Fibroblast of upper back skin (primary cell): ENCODE measurements at regions not wholly inside any gene's neighbourhood (a gene's known extent, or its start where the extent isn't known, plus 50 kb on each side); places are given as distances from the start of the nearest gene placed in this dataset.
A peak's percentile ranks its signal among the peaks of the same experiment; 100 is the strongest.

Experiments
- DNase-seq: peaks from one replicate; pipeline ENCODE4 v3.0.0-alpha.2; 2013

DNA sequence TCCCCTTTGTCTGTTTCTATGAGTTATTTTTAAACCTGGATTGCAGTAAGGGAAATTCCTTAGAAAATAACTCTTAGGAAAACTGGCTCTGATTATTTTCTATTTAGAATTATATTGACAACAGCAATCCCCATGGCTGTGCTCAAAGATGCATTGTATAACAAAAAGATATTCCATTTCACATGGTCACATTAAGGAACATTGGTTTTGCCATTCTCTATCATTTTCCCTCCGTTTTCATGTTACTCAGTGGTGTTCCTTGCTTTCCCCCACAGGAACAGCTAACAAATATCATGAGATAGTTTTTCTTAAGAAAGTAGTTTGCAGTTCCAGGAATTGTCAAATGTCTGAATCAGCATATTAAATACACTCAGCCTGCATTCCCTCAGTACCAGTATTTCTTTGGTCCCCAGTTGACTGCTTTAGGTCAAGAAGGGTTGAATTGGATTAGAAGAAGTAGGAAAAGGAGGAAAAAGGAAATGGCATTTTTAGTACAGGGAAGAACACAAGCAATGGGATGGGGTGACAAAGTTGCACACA is 436.7 kb downstream of the TNS3 start:
- no peak for DNase-seq

DNA sequence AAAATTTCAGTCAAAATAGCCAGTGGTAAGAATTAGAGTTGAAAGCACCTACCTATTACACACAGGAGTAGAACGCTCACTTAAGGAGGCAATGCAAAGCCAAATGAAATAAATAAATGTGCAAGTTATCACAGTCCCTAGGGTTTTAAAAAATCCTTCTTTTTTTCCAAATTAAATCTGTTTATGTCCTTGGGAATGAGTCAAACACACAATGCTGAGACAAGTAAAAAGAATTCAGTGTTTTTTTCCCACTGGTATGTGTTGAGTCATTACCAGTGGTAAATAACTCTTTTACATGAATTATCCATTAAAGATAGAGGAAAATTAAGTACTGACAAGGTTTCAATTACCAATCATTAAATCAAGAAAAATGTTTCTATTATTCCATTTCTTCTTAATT is 438.6 kb downstream of the TNS3 start:
- DNase-seq: peak; percentile 80

DNA sequence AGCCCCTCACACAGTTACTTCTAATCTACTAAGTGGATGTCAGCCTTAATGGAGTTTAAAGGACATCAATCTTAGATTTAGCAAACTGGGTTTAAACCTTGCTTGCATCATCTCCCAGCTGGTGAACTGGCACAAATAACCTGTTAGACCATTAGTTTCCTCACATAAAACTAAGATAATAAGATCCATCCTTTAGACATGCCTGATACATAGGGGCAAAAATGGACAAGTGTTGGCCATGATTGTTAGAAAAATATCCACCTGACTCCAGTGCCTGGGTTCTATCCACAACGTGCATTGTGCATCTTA is 439.1 kb downstream of the TNS3 start:
- no peak for DNase-seq

DNA sequence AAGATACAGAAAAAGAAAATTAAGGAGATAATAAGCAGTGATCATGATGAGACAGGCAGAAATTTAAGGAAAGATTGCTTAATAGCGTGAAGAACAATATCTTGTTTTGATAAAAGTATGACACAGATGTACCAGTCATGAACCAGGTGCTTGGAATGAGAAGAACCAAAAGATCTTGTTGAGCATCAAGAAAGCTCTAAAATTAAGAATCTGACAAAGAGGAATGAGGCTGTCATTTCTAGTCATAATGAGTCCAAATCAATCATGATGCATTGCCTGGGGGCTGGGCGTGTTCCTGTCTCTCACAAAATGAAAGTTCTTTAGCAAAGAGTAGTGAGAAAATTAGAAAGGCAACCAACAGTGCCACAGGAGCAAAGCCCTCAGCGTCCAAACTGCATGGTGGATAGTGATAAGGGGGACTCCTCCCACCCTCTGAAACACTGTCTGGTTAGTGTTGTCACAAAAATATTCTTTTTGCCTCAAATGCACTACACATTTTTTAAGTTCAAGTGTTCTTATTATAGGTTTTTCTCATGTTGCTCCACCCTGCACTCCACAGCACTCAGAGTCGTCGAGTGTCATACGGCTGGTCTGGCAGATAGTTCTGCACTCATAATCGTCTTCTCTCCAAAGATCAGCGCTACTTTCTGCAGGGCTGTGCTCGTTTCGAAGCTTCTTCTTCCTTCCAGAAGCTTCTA is 439.6 kb downstream of the TNS3 start:
- DNase-seq: no peak

DNA sequence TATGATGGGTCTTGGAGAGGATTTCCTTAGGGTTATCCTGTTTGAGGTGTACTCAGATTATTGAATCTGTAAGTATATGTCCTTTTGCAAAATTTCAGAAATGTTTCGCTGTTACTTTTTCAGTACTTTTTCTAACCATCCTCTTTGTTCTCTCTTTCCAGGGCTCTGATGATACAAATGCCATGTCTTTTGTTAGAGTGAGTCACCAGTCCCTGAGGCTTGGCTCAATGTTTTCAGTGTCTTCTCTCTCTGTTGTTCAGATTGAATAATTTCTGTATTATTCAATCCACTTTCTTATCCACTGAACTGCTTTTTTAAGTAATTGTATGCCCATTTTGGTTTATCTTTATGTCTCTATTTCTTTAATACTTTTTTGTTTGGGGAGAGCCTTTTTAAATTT is 449.4 kb downstream of the TNS3 start:
- DNase-seq: no peak

DNA sequence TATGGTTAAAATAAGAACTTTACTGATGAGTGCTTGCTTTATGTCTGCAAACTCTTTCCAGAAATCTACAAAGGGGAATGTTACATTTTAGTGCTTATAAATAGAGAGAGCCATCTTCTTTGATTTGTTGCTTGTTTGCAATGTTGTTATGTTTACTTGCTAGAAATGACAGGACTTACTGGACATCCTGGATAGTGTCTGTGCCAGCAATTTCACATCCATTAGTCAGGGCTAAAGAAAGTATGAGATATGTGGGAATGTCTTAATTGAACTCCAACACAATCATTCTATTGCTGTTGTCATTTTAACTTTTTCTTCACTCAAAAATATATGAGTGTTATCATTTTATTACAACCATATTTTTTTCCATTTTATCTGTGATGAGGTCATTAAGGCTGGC is 453.2 kb downstream of the TNS3 start:
- no peak for DNase-seq

DNA sequence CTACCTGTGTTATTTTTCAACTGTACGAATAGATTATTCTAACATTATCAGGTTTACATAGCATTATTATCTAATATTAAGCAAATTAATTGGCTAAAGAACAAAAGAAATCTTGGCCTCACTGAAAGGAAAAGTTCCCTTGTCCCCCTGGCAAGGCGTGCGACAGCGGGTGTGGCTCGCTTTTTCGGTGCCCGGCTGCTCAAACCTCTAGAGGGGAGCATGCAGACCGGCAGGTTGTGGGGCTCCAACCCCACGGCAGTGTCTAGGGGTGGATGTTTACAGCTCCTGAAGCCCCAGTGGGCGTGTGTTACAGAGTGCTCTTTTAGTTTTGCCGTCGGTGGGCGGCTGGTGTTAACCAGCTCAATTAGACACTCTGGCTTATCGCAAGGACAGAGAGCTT is 456.4 kb downstream of the TNS3 start:
- DNase-seq: no peak

DNA sequence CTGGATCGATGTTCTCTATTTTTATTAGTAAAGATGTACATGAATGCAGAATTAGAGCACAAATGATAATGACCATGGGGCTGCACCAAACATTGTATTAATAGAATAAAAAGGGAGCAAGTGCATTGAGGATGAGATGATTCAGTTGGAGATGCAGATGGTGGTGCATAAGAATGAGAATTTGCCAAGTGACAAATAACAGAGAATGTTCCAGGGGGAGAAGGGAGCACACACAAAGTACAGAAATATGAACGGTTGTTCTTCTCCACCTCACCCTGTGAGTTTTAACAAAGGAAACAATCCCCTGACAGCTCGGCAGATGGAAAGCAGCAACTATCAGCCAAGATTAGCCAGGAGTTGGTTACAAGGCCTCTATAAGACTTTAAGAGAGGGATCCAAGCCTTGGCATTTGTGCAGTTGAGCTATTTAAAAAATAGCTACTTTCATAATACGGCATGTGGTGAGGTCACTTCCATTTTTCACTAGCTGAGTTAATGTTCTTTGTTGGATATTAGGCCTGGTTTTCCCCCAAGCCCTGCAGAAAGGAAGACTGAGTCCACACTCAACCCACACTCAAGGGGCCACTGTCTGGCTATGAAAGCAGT is 462.5 kb downstream of the TNS3 start:
- DNase-seq: no peak

DNA sequence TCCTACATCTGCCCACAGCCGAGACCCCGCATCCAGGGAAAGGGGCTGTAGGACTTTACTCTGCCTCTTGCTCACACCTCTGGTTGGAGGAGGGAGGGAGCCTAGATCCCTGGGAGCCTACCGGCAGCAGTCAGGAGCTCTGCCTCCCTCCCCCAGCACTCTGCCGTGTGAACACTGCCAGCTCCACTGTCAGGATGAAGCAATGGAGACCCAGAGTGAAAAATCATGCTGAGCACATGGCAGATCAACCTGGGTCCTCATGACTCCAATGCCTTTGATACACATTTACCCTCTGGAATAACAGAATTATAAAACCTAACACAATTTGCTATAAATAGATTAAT is 477.7 kb downstream of the TNS3 start:
- peak; percentile 23 for DNase-seq

DNA sequence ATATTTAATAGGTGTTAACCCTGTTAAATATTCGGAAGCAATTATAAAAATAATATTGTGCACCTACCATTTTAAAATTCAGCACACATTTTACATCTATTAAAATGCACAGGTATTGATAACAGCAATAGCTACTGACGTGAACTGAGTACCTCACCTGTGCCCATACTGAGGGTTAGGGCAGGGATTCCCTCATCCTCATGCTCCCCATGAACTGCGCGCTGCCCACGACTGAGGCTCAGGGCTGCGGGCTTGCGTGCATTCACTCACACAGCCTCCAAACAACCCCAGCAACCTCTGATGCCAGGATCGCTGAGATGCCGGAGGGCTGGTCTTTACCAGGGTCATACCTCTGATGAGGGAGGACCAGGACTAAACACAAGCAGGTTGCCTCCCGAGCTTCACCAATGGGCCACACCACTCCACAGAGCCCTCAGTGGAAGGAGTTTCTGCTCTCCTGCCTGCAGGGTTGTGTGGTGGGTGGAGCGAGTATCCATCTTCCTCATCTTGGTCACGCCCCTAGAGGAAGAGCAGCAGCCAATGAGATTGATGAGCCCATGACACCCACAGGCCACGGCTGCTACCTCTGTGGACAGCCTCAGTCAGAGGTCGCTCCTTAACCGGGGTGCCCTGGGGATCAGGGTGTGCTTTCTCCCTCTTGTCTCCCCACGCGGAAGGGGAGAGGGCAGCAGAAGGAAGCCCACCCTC is 478.3 kb downstream of the TNS3 start:
- DNase-seq: no peak

DNA sequence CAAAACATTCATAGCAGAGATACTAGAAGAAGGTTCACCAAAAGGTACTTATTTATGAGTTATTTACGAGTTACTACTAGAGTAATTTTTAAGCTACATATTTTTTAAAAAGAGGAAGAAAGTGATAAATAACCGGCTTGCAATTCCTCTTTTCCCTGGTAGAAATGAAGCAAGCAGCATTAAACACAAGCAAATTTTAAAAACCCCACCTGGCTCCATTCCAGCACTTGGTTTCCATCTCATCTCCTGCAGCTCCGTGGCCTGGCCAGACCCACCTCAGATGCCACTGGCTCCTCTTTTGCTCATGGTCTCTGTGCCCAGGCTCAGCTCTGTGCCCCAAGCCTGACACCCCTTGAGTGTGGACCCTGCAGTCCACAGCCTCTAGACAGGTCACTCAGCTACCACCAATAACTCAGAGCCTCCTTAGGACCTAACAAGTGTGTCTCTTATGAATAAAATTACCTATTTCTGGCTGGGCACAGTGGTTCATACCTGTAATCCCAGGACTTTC is 479.5 kb downstream of the TNS3 start:
- DNase-seq: no peak

DNA sequence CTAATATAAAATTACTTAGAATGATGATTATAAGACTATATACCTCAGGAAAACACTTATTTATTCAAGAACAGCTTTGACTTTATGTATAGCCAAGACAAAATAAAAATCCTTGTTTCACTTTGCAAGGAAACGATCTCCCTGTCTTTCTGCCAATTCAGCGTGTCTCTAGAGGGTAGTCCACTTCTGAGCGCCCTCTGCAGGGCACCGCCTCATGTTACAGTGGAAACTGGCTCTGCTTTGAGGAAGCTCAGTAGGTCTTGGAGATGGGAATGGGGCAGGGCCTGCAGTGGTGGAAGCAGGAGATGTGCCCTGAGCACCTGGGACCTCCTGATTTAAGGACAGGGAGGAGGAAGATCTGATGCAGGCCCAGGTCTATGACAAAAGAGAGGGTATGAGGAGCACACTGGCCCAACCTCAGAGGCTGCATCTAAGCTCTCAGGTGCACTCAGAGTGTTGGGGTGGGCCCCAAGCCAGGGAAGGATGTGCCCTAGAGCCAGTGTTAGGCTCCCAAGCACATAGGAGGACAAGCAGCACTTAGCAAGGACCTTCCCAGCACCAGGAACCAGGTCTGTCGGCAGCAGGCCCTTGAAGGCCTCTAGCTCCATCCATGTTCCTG is 481.0 kb downstream of the TNS3 start:
- DNase-seq: peak; percentile 60

DNA sequence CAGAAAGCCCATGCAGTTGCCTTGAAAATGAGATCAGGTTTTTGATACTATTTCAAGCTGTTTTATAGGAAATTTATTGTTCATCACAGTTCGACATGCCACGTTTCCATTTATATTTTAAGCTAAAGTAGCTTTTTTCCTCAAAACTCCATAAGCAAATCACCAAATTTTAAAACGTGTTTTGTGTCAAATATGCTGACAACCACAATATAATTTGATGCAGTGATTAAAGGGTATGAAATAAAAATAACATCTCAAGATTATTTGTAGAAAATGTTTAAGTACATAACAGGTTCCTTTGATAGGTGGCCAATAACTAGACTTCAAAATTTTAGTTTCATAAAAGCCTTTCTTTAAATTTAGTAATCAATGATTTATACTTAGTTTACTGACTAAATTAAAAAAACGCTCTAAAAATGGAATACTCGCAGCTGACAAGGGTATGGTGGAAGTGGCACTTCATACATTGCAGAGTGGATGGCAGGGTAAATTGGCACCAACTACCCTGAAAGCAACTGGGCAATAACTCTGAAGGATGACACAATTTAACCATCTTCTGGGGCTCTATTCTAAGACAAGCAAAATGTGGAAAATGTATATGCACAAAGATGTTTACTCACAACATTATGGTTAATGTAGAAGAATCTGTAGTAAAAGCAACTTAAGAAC is 481.6 kb downstream of the TNS3 start:
- no peak for DNase-seq

DNA sequence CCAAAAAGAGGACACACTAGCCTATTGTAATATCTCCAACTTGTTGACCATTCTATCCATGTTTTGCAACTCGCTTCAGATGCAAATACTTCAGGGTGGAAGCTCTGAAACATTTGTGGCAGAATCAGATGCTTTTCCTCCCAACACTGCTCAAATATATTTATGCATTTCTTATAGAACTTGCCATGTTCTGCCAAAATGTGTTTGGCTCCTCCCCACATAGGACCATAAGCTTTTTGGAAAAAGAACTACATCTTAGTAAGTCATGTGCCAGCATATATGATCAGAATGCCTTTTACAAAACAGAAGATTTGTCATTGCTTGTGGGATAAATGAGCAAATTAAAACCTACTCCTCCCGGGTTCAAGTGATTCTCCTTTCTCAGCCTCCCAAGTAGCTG is 484.5 kb downstream of the TNS3 start:
- DNase-seq: no peak

DNA sequence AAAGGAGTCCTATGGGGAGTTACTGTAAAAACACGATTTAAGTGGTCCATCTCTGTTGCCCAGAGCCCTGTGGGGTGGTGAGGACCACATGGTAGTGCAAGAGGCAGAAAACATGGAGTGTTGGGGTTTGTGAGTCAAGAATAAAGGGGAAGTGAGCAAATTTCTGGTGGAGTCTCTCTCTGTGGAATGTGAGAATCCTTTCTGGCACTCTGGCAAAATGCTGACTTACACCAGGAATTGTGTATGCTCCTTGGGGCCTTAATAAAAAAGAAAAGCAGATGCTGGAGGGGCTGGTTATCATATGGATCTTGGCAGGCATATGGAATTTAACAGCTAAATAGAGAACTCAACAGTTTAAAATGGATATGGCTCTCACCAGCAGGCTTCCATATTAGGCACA is 486.0 kb downstream of the TNS3 start:
- DNase-seq: peak; percentile 97

DNA sequence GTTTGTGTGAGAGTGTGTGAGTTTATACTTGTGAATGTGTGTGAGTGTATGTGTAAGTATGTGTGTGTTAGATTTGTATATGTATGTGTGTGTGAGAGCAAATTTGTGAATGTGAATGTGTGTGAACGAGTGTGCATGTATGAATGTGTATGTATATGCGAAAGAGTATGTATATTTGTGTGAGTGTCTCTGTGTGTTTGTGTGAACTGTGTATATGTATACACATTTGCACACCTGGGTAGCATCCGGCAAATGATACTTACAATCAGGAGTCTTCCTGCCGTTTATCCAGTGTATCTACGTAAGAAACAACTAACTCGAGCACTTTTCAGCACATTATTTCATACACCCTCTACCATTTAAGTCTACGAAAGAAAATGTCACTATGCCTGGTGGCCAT is 487.4 kb downstream of the TNS3 start:
- no peak for DNase-seq

DNA sequence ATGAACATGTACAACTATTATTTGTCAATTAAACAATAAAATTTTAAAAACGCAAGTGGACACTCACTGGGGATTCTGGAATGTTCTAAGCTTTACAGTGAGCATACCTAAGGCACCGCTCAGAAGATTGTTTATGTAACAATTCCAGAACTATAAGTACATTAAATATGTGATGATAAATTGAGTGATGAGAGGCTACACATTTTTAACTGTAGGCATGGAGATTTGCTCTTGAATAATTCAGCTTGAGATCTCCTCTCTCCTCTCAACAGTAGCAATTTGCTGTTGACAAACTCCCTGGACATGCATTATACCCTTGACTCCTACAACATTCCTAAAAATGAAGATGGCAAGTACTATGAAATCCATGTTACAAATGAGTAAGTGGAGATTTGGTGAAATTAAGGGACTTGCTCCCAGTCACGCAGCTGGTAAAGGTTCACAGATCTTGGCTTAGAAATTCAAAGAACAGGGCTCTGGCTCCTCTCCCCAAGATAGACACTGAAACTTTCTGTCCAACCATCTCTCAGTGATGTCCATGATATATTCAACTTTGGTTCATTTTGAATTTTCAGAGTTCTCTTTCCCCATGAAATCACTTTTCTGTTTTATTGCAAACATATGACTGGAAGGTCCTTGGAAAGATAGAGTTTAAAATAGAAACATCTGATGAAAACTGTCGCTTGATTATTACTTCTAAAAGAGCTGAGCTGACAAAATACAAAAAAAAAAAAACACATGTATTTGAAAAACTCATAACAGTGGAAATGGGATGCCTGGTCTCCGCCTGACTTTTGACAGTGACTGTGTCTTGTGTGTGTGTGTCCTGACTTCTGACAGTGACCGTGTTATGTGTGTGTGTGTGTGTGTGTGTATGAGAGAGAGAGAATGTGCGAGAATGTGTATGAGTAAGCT is 488.3 kb downstream of the TNS3 start:
- peak; percentile 91 for DNase-seq

DNA sequence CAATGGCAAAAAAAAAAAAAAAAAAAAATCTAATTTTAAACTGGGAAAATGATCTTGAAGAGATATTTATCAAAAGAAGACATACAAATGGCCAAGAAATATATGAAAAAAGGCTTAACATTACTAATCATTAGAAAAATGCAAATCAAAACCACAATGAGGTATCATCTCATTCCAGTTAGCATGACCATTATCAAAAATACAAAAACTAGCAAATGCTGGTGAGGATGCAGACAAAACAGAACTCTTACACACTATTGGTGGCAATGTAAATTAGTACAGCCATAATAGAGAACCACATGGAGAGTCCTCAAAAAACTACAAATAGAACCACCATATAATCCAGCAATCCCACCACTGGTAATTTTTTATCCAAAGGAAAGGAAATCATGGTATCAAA is 489.6 kb downstream of the TNS3 start:
- DNase-seq: peak; percentile 54

DNA sequence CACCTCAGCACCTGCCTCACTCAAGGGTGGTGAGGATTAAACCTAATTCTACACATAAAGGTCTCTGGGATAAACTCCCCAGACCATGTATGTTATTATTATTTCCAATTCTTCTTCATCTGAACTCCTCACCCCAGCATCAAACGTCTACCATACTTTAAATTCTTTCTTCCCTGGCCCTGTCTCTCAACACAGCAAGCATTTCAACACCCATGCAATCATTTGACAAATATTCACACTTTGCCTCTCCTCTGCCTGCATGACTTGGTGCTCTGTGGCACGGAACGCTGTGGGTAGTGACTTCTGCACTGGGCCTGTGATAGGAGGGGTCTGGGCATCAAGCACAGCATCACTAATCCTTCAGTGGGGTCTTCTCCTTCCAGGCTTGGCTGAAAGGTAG is 490.8 kb downstream of the TNS3 start:
- peak; percentile 82 for DNase-seq

DNA sequence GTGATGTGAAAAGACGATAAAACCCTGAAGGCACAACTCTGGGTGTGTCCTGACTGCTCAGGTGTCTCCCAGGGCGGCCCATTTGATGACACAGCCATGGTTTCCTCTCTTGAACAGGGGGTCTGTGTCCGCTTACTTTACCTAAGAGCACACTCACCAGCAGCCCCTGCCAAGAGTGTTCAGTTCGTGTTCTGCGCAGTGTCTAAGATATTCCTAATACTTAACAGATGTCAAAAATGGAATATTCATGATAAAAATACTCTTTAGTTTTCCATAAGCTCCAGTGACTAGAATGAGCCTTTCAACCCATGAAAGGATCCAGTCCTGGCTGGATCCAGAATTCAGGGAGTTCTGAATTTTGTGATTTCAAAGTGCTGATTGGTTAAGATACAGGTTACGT is 492.4 kb downstream of the TNS3 start:
- no peak for DNase-seq

DNA sequence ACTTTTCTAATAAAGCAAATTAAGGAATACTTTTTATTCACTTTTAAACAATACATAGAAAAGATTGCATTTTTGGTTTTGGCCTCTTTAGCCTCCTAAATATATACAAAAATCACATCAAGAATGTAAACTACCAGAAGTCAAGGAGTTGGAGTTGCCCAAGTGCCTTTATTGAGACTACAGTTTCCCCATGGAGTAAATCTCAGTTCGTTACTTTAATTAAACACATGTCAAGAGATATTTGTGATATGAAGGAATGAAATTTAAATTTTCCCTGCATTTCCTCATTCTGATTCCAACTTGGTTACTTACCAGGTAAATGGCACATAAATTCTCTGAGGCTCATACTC is 492.9 kb downstream of the TNS3 start:
- DNase-seq: no peak
